ENCODE measurements at regions not wholly inside any gene's neighbourhood (a gene's known extent, or its start where the extent isn't known, plus 50 kb on each side); places are given as distances from the start of the nearest gene placed in this dataset.
"Not testable (repeated sequence)": the region's sequence is repeated elsewhere in the genome, so short reads cannot be mapped to it uniquely, and the experiment has no call there.

- Histone ChIP-seq H4K20me1 (ENCODE audit: insufficient read depth, low read length) (no peaks in the 10 kb centered on the region), H3K9me3 (ENCODE audit: low read depth, low read length) (no peaks in the 10 kb centered on the region), H3K27me3 (ENCODE audit: insufficient read depth, low read length) (no peaks in the 10 kb centered on the region), H3K4me1 (ENCODE audit: insufficient read depth, low read length) (no peaks in the 10 kb centered on the region), H2AFZ (ENCODE audit: low read length) (no peak overlapping the region), H3K79me2 (ENCODE audit: insufficient read depth, low read length) (no peaks in the 10 kb centered on the region), H3K27ac (ENCODE audit: low read depth, low read length) (no peak overlapping the region), H3K36me3 (ENCODE audit: insufficient read depth, low read length) (no peaks in the 10 kb centered on the region), H3K4me2 (ENCODE audit: insufficient read depth, low read length) (no peak overlapping the region), H3K4me3 (ENCODE audit: insufficient read depth, low read length) (no peak overlapping the region)
- no peak for DNase-seq (ENCODE audit: insufficient read length, low spot score, missing footprints)
- no peak for TF ChIP-seq CTCF (IDR thresholded peaks at IDR 0.05; ENCODE audit: extremely low read depth, low read depth, low read length)
Measured at GRCh38 chr13:80704369-80704768, 363.4 kb upstream of the SPRY2 start.

DNA sequence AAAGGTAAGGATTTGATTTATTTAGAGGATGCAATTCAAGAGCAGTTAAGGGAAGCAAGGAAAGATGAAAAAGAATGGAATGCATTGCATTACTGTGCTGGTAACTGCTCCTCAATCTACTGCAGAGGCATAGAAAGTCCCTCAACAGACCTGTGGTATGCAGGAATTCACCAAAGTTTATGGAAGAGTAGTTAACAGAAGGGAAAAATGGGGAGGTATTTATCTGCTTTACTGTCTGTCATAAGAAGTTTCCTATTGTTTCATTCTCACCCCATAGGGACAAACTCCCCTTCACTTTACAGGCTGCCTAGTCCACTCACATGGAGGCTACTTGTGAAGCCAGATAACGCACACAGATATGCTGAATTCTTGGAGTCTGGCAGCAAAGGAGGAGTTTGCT is 354.9 kb upstream of the SPRY2 start:
- DNase-seq (ENCODE audit: insufficient read length, low spot score, missing footprints): no peak
- Histone ChIP-seq H4K20me1 (ENCODE audit: insufficient read depth, low read length) (no peaks in the 10 kb centered on the region), H3K4me1 (ENCODE audit: insufficient read depth, low read length) (no peaks in the 10 kb centered on the region), H3K9me3 (ENCODE audit: low read depth, low read length) (no peaks in the 10 kb centered on the region), H3K4me3 (ENCODE audit: insufficient read depth, low read length) (no peak overlapping the region), H3K27ac (ENCODE audit: low read depth, low read length) (no peak overlapping the region), H3K4me2 (ENCODE audit: insufficient read depth, low read length) (no peak overlapping the region), H3K36me3 (ENCODE audit: insufficient read depth, low read length) (no peaks in the 10 kb centered on the region), H2AFZ (ENCODE audit: low read length) (no peak overlapping the region), H3K79me2 (ENCODE audit: insufficient read depth, low read length) (no peaks in the 10 kb centered on the region), H3K27me3 (ENCODE audit: insufficient read depth, low read length) (no peaks in the 10 kb centered on the region)
- no peak for TF ChIP-seq CTCF (IDR thresholded peaks at IDR 0.05; ENCODE audit: extremely low read depth, low read depth, low read length)

DNA sequence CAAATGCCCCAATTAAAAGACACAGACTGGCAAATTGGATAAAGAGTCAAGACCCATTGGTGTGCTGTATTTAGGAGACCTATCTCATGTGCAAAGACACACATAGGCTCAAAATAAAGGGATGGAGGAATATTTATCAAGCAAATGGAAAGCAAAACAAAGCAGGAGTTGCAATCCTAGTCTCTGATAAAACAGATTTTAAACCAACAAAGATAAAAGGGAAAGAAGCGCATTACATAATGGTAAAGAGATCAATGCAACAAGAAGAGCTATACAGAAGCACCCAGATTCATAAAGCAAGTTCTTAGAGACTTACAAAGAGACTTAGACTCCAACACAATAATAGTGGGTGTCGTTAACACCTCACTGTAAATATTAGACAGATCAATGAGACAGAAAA is 350.9 kb upstream of the SPRY2 start:
- not testable (repeated sequence) for H3K36me3 ChIP-seq (ENCODE audit: insufficient read depth, low read length); H4K20me1 ChIP-seq (ENCODE audit: insufficient read depth, low read length); H3K27me3 ChIP-seq (ENCODE audit: insufficient read depth, low read length); H3K9me3 ChIP-seq (ENCODE audit: low read depth, low read length); H3K4me1 ChIP-seq (ENCODE audit: insufficient read depth, low read length); H3K4me3 ChIP-seq (ENCODE audit: insufficient read depth, low read length); H2AFZ ChIP-seq (ENCODE audit: low read length); H3K79me2 ChIP-seq (ENCODE audit: insufficient read depth, low read length); H3K27ac ChIP-seq (ENCODE audit: low read depth, low read length); DNase-seq (ENCODE audit: insufficient read length, low spot score, missing footprints); H3K4me2 ChIP-seq (ENCODE audit: insufficient read depth, low read length)

GRCh38 chr13:80690208-80690607 is 349.3 kb upstream of the SPRY2 start:
- no peak overlapping the region for H3K4me2 ChIP-seq (ENCODE audit: insufficient read depth, low read length)
- no peaks in the 10 kb centered on the region for H3K36me3 ChIP-seq (ENCODE audit: insufficient read depth, low read length)
- H3K27ac ChIP-seq (ENCODE audit: low read depth, low read length): no peak overlapping the region
- no peaks in the 10 kb centered on the region for H3K9me3 ChIP-seq (ENCODE audit: low read depth, low read length)
- no peak for TF ChIP-seq CTCF (IDR thresholded peaks at IDR 0.05; ENCODE audit: extremely low read depth, low read depth, low read length)
- H3K4me1 ChIP-seq (ENCODE audit: insufficient read depth, low read length): no peaks in the 10 kb centered on the region
- no peak for DNase-seq (ENCODE audit: insufficient read length, low spot score, missing footprints)
- H2AFZ ChIP-seq (ENCODE audit: low read length): no peak overlapping the region
- no peaks in the 10 kb centered on the region for H3K79me2 ChIP-seq (ENCODE audit: insufficient read depth, low read length)
- no peak overlapping the region for H3K4me3 ChIP-seq (ENCODE audit: insufficient read depth, low read length)
- no peaks in the 10 kb centered on the region for H4K20me1 ChIP-seq (ENCODE audit: insufficient read depth, low read length)
- H3K27me3 ChIP-seq (ENCODE audit: insufficient read depth, low read length): no peaks in the 10 kb centered on the region

DNA sequence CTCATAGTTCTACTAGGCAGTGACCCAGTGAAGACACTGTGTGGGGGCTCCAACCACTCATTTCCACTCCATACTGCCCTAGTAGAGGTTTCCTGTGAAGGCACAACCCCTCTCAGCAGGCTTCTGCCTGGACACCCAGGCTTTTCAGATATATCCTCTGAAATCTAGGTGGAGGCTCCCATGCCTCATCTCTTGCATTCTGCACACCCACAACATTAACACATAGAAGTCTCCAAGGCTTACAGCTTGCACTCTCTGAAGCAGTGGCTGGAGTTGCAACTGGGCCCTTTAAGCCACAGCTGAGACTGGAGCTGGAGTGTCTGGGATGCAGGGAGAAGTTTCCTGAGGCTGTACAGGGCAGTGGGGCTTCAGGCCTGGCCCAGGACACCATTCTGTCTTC is 347.7 kb upstream of the SPRY2 start:
- H3K79me2 ChIP-seq (ENCODE audit: insufficient read depth, low read length): no peaks in the 10 kb centered on the region
- no peak overlapping the region for H3K27ac ChIP-seq (ENCODE audit: low read depth, low read length)
- H3K4me3 ChIP-seq (ENCODE audit: insufficient read depth, low read length): no peak overlapping the region
- H3K4me1 ChIP-seq (ENCODE audit: insufficient read depth, low read length): no peaks in the 10 kb centered on the region
- no peaks in the 10 kb centered on the region for H3K36me3 ChIP-seq (ENCODE audit: insufficient read depth, low read length)
- no peaks in the 10 kb centered on the region for H3K9me3 ChIP-seq (ENCODE audit: low read depth, low read length)
- DNase-seq (ENCODE audit: insufficient read length, low spot score, missing footprints): no peak
- no peak overlapping the region for H3K4me2 ChIP-seq (ENCODE audit: insufficient read depth, low read length)
- no peak overlapping the region for H2AFZ ChIP-seq (ENCODE audit: low read length)
- TF ChIP-seq CTCF (IDR thresholded peaks at IDR 0.05; ENCODE audit: extremely low read depth, low read depth, low read length): no peak
- no peaks in the 10 kb centered on the region for H3K27me3 ChIP-seq (ENCODE audit: insufficient read depth, low read length)
- H4K20me1 ChIP-seq (ENCODE audit: insufficient read depth, low read length): no peaks in the 10 kb centered on the region

All from osteoblast (primary cell).